CD4-positive, CD25-positive, alpha-beta regulatory T cell (primary cell): ENCODE measurements at regions not wholly inside any gene's neighbourhood (a gene's known extent, or its start where the extent isn't known, plus 50 kb on each side); places are given as distances from the start of the nearest gene placed in this dataset.

Experiments used
- ATAC-seq, 2 donors: fragments of 150-1000 bp; cut with Tn5 transposase; one replicate each; pipeline ENCODE4 v1.10.0; 2021; ENCODE audit warnings: low read depth in 2 of 2, moderate number of reproducible peaks in 2 of 2, moderate library complexity in 1 of 2
- DNase-seq, 3 donors: peaks; one replicate each; pipeline versions ENCODE4 v3.0.0 to v3.0.0-alpha.2; 2012 to 2022; ENCODE audit warnings: mixed read lengths in 1 of 3
- H3K27ac ChIP-seq: one replicate; pipeline ENCODE4 v1.7.0; 2013; ENCODE audit warnings: mild to moderate bottlenecking, low read length; ENCODE audit not compliant: insufficient read depth, poor library complexity, severe bottlenecking
- H3K27me3 ChIP-seq: one replicate; pipeline ENCODE4 v1.7.0; 2013; ENCODE audit warnings: low read length; ENCODE audit not compliant: control insufficient read depth, insufficient read depth
- H3K36me3 ChIP-seq: one replicate; pipeline ENCODE4 v1.7.0; 2013; ENCODE audit warnings: mild to moderate bottlenecking, low read length, moderate library complexity; ENCODE audit not compliant: control insufficient read depth, insufficient read depth
- H3K4me1 ChIP-seq: 2 replicates; pipeline ENCODE4 v1.7.0; 2013; ENCODE audit warnings: mild to moderate bottlenecking, low read length; ENCODE audit not compliant: insufficient read depth, control insufficient read depth, poor library complexity, severe bottlenecking
- H3K4me3 ChIP-seq: one replicate; pipeline ENCODE4 v1.7.0; 2013; ENCODE audit warnings: low read depth, mild to moderate bottlenecking, low read length, moderate library complexity
- H3K9me3 ChIP-seq, 2 experiments: 1 replicate in 1 of 2; 2 replicates in 1 of 2; pipeline ENCODE4 v1.7.0; 2013; ENCODE audit warnings: low read length in 2 of 2, mild to moderate bottlenecking in 1 of 2, moderate library complexity in 1 of 2; ENCODE audit not compliant: control insufficient read depth in 2 of 2
- H3K27ac Mint-ChIP-seq, 3 donors: one replicate each; pipeline ENCODE4 v1.8.0; 2020 to 2022; ENCODE audit warnings: mild to moderate bottlenecking in 3 of 3, mixed read lengths in 3 of 3, moderate library complexity in 2 of 3
- H3K27me3 Mint-ChIP-seq: one replicate; pipeline ENCODE4 v1.8.0; 2022; ENCODE audit warnings: mild to moderate bottlenecking, mixed read lengths
- H3K36me3 Mint-ChIP-seq: one replicate; pipeline ENCODE4 v1.8.0; 2020; ENCODE audit warnings: mixed read lengths
- H3K4me1 Mint-ChIP-seq, 4 donors: one replicate each; pipeline ENCODE4 v1.8.0; 2020 to 2022; ENCODE audit warnings: mixed read lengths in 4 of 4, mild to moderate bottlenecking in 1 of 4
- H3K4me3 Mint-ChIP-seq, 4 donors: one replicate each; pipeline ENCODE4 v1.8.0; 2020 to 2022; ENCODE audit warnings: mild to moderate bottlenecking in 4 of 4, mixed read lengths in 4 of 4, moderate library complexity in 3 of 4
- H3K9me3 Mint-ChIP-seq, 7 donors: one replicate each; pipeline ENCODE4 v1.8.0; 2020 to 2022; ENCODE audit warnings: mixed read lengths in 7 of 7, mild to moderate bottlenecking in 3 of 7, moderate library complexity in 2 of 7

DNA sequence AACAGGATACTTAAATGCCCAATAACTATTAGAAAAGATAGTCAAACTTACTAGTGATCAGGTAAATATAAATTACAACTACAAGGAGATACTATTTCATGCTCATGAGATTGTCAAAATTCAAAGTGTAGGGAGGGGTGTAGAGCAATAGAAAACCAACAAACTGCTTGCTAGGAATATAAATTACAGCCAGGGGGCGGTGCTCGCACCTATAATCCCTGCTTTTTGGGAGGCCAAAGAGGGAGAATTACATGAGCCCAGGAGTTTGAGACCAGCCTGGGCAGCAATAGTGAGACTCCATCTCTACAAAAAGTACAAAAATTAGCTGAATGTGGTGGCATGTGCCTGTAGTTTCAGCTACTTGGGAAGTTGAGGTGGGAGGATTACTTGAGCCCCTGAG is 556.5 kb upstream of the NR3C2 start:
- H3K27me3 Mint-ChIP-seq = no peaks in the 10 kb centered on the region
- Histone ChIP-seq H3K27me3 (no peaks in the 10 kb centered on the region), H3K4me3 (no peak overlapping the region), H3K9me3 (no peaks in the 10 kb centered on the region), H3K36me3 (no peaks in the 10 kb centered on the region), H3K4me1 (no peaks in the 10 kb centered on the region), H3K27ac (no peak overlapping the region)
- no peaks in the 10 kb centered on the region for H3K36me3 Mint-ChIP-seq
- H3K4me3 Mint-ChIP-seq = no peak overlapping the region
- DNase-seq = no peak
- ATAC-seq = no peak
- no peaks in the 10 kb centered on the region for H3K4me1 Mint-ChIP-seq
- H3K27ac Mint-ChIP-seq = no peak overlapping the region
- H3K9me3 Mint-ChIP-seq = peaks cover 0 to 3% (median 0%) of the 10 kb centered on the region in 7 donors

DNA sequence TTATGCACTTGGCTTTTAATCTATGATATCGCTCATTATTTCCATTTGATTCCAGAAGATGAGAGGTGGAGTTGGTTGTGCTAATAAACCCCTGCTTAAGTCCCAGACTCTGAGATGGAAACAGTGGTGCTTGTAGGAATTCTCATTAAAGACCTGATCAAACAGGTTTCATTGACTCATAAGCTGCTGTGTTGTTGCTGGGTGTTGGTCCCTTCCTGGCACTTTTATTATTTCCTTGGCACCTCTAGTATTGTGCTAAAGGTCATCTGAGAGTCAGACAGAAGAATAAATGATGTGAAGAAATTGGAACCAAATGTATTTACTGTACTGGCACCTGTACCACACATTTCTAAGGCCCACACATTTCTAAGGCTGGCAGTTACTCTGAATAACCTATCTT is 544.7 kb upstream of the NR3C2 start:
- H3K4me1 ChIP-seq = no peaks in the 10 kb centered on the region
- ATAC-seq (no peak), DNase-seq (no peak)
- no peaks in the 10 kb centered on the region for H3K9me3 ChIP-seq
- no peaks in the 10 kb centered on the region for H3K36me3 ChIP-seq
- Mint-ChIP-seq H3K36me3 (no peaks in the 10 kb centered on the region), H3K27me3 (no peaks in the 10 kb centered on the region), H3K9me3 (peaks cover 0 to 3% (median 0%) of the 10 kb centered on the region in 7 donors), H3K27ac (no peak overlapping the region), H3K4me1 (no peaks in the 10 kb centered on the region), H3K4me3 (no peak overlapping the region)
- no peaks in the 10 kb centered on the region for H3K27me3 ChIP-seq
- no peak overlapping the region for H3K4me3 ChIP-seq
- H3K27ac ChIP-seq = no peak overlapping the region

DNA sequence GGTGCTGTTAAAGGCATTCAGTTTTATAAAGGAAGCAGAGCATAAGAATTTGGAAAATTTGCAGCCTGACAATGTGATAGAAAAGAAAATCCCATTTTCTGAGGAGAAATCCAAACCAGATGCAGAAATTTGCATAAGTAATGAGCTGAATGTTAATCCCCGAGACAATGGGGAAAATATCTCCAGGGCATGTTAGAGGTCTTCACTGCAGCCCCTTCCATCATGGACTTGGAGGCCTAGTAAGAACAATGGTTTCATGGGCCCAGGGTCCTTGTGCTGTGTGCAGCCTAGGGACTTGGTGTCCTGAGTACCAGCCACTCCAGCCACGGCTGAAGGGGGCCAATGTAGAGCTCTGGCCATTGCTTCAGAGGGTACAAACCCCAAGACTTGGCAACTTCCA is 542.7 kb upstream of the NR3C2 start:
- no peak overlapping the region for H3K4me3 Mint-ChIP-seq

DNA sequence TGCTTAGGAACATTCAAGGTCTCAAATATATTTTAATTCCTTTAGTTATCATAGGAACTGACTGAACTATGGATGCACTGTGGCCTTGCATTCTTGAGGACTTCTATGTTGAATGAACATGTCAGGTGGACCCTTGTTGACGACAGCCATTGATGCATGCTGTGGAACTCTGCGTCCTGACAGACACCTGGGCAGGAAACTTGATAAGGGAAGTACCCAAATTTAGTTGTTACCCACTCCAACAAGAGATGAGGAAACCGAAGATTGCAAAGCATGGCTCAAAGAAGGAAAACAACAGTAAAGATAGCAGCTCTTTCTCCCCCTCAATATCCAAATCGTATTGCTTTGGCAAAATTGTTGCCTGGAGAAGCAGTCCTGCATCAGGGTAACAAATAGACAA is 540.0 kb upstream of the NR3C2 start:
- Mint-ChIP-seq H3K9me3 (peaks cover 0 to 10% (median 2%) of the 10 kb centered on the region in 7 donors), H3K4me3 (no peak overlapping the region), H3K36me3 (no peaks in the 10 kb centered on the region), H3K27me3 (no peaks in the 10 kb centered on the region), H3K27ac (no peak overlapping the region), H3K4me1 (no peaks in the 10 kb centered on the region)
- no peak for ATAC-seq
- H3K27ac ChIP-seq = no peak overlapping the region
- no peaks in the 10 kb centered on the region for H3K4me1 ChIP-seq
- no peaks in the 10 kb centered on the region for H3K36me3 ChIP-seq
- no peaks in the 10 kb centered on the region for H3K27me3 ChIP-seq
- H3K4me3 ChIP-seq = no peak overlapping the region
- H3K9me3 ChIP-seq = no peaks in the 10 kb centered on the region
- DNase-seq = no peak

More for the DNA sequence above, 542.7 kb upstream of the NR3C2 start:
- no peak for DNase-seq
- no peak overlapping the region for H3K27ac Mint-ChIP-seq
- Histone ChIP-seq H3K9me3 (no peaks in the 10 kb centered on the region), H3K27me3 (no peaks in the 10 kb centered on the region), H3K4me1 (no peaks in the 10 kb centered on the region), H3K36me3 (no peaks in the 10 kb centered on the region), H3K4me3 (no peak overlapping the region), H3K27ac (no peak overlapping the region)
- no peaks in the 10 kb centered on the region for H3K4me1 Mint-ChIP-seq
- H3K27me3 Mint-ChIP-seq = no peaks in the 10 kb centered on the region
- no peak for ATAC-seq
- peaks cover 0 to 6% (median 0%) of the 10 kb centered on the region in 7 donors for H3K9me3 Mint-ChIP-seq
- no peaks in the 10 kb centered on the region for H3K36me3 Mint-ChIP-seq

DNA sequence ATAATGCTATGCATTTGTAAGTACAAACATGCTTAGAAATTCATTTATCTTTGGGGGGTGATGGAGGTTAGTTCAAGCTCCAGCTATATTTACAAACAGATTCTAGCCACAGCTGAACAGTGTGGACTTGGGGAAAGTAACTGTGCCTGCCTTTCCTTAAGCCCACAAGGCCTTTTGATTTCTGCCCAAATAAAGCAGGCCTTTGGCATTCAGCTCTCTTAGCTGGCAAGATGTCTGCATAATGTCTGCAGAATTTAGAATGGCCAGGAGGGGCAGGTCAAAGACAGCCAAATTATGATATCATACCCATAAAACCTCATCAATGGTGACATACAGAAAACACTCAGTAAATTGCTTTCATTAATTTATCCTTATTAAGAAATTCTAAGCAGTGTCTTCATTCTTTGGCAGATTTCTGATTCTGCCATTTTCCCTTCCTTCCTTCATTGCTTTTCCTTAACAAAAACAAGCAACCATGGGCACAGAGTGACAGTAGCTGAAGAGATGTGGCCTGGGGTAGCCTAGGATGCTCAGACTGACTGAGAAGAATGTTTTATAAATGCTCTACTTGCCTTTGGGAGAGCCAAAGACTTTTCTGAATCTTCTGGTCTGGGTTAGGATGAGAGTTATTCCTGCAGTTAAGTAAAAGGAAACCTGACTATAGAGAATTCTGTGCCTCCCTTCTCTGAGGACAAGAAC is 538.7 kb upstream of the NR3C2 start:
- ATAC-seq (no peak), DNase-seq (no peak)
- no peak overlapping the region for H3K4me3 Mint-ChIP-seq
- Histone ChIP-seq H3K9me3 (no peaks in the 10 kb centered on the region), H3K4me1 (no peaks in the 10 kb centered on the region), H3K27me3 (no peaks in the 10 kb centered on the region), H3K27ac (no peak overlapping the region), H3K4me3 (no peak overlapping the region), H3K36me3 (no peaks in the 10 kb centered on the region)
- no peaks in the 10 kb centered on the region for H3K4me1 Mint-ChIP-seq
- no peaks in the 10 kb centered on the region for H3K36me3 Mint-ChIP-seq
- peaks cover 0 to 10% (median 2%) of the 10 kb centered on the region in 7 donors for H3K9me3 Mint-ChIP-seq
- no peak overlapping the region for H3K27ac Mint-ChIP-seq
- no peaks in the 10 kb centered on the region for H3K27me3 Mint-ChIP-seq

DNA sequence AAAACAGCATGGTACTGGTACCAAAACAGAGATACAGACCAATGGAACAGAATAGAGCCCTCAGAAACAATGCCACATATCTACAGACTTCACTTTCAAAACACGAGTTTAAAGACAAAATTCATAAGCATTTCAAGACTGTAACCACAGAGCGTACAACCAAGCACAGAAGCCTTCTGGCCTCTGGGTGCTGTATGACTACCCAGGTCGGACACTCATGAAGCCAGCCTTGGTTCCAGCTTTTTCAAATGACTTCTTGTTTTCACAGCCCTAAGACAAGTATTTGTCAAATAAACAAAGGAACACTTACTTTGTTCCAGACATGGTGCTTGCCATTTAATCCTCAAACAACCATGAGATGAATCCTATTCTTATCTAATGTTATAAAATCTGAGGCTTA is 536.1 kb upstream of the NR3C2 start:
- no peaks in the 10 kb centered on the region for H3K4me1 Mint-ChIP-seq
- no peaks in the 10 kb centered on the region for H3K27me3 Mint-ChIP-seq
- H3K27ac ChIP-seq = no peak overlapping the region
- no peaks in the 10 kb centered on the region for H3K36me3 ChIP-seq
- ATAC-seq (no peak), DNase-seq (no peak)
- no peaks in the 10 kb centered on the region for H3K36me3 Mint-ChIP-seq
- no peak overlapping the region for H3K4me3 Mint-ChIP-seq
- no peaks in the 10 kb centered on the region for H3K9me3 ChIP-seq
- H3K27me3 ChIP-seq = no peaks in the 10 kb centered on the region
- peaks cover 0 to 10% (median 2%) of the 10 kb centered on the region in 7 donors for H3K9me3 Mint-ChIP-seq
- no peak overlapping the region for H3K4me3 ChIP-seq
- no peaks in the 10 kb centered on the region for H3K4me1 ChIP-seq
- no peak overlapping the region for H3K27ac Mint-ChIP-seq

DNA sequence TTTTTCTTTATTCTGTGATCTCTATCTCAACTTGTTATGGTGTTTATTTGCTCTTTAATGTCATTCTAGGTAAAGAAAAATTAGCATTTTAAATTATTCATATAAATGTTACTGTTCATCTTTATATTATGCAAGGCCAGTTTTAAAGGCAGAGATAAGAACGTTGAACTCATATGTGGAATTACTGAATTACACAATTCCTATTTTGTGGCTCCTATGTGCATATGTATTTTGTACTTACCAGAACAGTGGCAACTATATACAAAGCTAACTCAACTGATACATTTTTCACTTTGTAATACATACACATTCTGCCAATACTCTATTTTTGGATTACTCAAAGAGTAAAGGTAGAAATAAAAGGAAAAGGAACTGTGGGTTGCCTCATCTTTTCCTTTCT is 533.2 kb upstream of the NR3C2 start:
- Mint-ChIP-seq H3K27me3 (no peaks in the 10 kb centered on the region), H3K4me3 (no peak overlapping the region), H3K36me3 (no peaks in the 10 kb centered on the region), H3K9me3 (peaks cover 0 to 14% (median 2%) of the 10 kb centered on the region in 7 donors), H3K27ac (no peak overlapping the region), H3K4me1 (no peaks in the 10 kb centered on the region)
- no peaks in the 10 kb centered on the region for H3K9me3 ChIP-seq
- DNase-seq = no peak
- H3K36me3 ChIP-seq = no peaks in the 10 kb centered on the region
- H3K4me1 ChIP-seq = no peaks in the 10 kb centered on the region
- no peak overlapping the region for H3K27ac ChIP-seq
- no peak overlapping the region for H3K4me3 ChIP-seq
- ATAC-seq = no peak
- no peaks in the 10 kb centered on the region for H3K27me3 ChIP-seq

DNA sequence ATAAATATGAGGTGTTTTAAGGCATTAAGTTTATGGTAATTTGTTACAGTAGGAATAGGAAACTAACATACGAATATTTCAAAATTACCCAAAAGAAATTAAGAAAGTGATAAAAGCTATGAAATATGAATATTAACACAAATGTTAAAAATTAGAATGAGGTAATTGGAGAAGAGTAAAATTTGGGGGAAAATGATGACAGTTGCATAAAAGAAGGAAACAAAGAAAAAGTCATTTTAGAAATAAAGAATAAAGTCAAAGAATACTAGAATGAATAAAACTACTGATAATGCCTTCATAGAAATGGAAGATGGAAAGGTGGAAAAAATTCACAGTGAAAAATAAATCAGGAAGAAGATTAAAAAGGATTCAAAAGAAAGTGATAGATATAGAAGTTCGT is 522.9 kb upstream of the NR3C2 start:
- H3K27me3 Mint-ChIP-seq = no peaks in the 10 kb centered on the region
- H3K27me3 ChIP-seq = no peaks in the 10 kb centered on the region
- no peak overlapping the region for H3K4me3 Mint-ChIP-seq
- H3K9me3 ChIP-seq = no peaks in the 10 kb centered on the region
- no peaks in the 10 kb centered on the region for H3K36me3 Mint-ChIP-seq
- H3K9me3 Mint-ChIP-seq = peaks cover 0 to 4% (median 0%) of the 10 kb centered on the region in 7 donors
- no peaks in the 10 kb centered on the region for H3K36me3 ChIP-seq
- no peak for ATAC-seq
- H3K27ac Mint-ChIP-seq = no peak overlapping the region
- no peak for DNase-seq
- no peak overlapping the region for H3K27ac ChIP-seq
- H3K4me1 Mint-ChIP-seq = no peaks in the 10 kb centered on the region
- no peaks in the 10 kb centered on the region for H3K4me1 ChIP-seq
- H3K4me3 ChIP-seq = no peak overlapping the region
